GM12864 (cell line): ENCODE measurements at regions not wholly inside any gene's neighbourhood (a gene's known extent, or its start where the extent isn't known, plus 50 kb on each side); places are given as distances from the start of the nearest gene placed in this dataset.
"Not testable (repeated sequence)": the region's sequence is repeated elsewhere in the genome, so short reads cannot be mapped to it uniquely, and the experiment has no call there.

Source experiments
- DNase-seq: peaks from one replicate; pipeline ENCODE4 v3.0.0-alpha.2; 2011; ENCODE audit warnings: low read depth
- H3K4me3 ChIP-seq: 2 replicates; pipeline ENCODE4 v1.5.1; 2011; ENCODE audit warnings: mild to moderate bottlenecking, low read depth, low read length, control low read depth
- CTCF ChIP-seq: IDR thresholded peaks from 2 replicates; pipeline ENCODE4 v1.5.1; 2011; ENCODE audit warnings: low read depth, mild to moderate bottlenecking, moderate library complexity, low read length, control low read depth, inconsistent platforms; ENCODE audit errors: missing control alignments

- no peak for TF ChIP-seq CTCF
Measured at GRCh38 chr2:163983911-163984310, 248.1 kb upstream of the FIGN start.

GRCh38 chr2:163982938-163983337 lies 247.1 kb upstream of the FIGN start:
- TF ChIP-seq CTCF: no peak
- no peak overlapping the region for H3K4me3 ChIP-seq
- DNase-seq: no peak

More at GRCh38 chr2:163983911-163984310, 248.1 kb upstream of the FIGN start:
- no peak overlapping the region for H3K4me3 ChIP-seq
- no peak for DNase-seq

DNA sequence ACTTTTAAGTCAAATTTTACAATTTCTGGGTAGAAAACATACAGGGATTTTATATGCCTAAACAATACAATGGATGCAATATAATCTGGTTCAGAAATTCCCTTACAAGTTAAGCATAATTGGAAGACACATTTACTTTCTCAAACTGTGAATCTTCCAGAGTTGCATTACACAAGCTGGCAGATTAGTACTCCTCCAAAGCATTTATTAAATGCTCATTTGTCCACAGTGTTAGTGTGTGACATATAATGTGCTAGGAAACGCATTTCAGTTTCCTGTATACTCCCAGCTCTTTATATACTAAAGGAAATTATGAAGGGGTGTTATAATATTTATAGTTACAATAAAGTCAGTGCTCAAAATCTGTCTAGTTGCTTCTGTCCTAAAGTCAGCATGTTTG lies 239.0 kb upstream of the FIGN start:
- H3K4me3 ChIP-seq: no peak overlapping the region
- TF ChIP-seq CTCF: no peak
- DNase-seq: no peak

DNA sequence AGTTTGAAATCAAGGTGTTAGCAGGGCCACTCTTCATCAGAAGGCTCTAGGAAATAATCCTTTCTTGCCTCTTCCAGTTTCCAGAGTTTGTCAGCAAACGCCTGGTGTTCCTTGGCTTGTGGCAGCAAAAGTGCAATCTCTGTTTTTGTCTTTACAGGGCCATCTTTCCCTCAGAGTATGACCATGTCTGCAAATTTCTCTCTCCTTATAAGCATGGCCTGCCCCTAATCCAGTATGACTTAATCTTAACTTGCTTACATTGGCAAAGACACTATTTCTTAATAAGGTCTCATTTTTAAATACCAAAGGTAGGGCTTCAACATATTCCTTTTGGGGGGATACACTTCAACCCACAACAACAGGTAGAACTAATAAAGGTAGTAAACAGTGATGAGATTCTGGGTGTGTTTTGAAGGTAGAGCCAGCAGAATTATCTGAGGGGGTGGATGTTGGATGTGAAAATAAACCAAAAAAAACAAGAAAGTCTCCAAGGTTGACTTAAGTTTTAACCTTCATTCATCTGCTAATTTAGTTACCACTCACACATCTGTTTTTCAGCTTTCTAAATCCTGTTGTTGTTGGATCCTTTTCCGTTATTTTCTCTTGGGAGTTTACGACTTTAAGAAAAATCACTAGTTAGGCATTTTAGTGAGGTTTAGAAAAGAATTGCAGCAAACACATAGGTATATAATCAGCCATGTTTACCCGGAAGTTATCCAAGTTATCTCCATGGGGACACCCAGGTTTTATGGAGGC lies 234.4 kb upstream of the FIGN start:
- DNase-seq: no peak
- no peak overlapping the region for H3K4me3 ChIP-seq

DNA sequence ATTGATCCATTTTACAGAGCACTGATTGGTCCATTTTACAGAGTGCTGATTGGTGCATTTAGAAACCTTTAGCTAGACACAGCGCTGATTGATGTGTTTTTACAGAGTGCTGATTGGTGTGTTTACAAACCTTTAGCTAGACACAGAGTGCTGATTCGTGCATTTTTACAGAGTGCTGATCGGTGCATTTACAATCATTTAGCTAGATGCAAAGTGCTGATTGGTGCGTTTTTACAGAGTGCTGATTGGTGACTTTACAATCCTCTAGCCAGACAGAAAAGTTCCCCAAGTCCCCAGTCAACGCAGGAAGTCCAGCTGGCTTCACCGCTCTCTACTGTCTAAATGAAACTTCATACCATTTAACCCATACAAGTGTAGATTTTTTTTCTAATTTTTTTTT lies 228.5 kb upstream of the FIGN start:
- DNase-seq, H3K4me3 ChIP-seq: not testable (repeated sequence)

More for the DNA sequence above, 234.4 kb upstream of the FIGN start:
- no peak for TF ChIP-seq CTCF

DNA sequence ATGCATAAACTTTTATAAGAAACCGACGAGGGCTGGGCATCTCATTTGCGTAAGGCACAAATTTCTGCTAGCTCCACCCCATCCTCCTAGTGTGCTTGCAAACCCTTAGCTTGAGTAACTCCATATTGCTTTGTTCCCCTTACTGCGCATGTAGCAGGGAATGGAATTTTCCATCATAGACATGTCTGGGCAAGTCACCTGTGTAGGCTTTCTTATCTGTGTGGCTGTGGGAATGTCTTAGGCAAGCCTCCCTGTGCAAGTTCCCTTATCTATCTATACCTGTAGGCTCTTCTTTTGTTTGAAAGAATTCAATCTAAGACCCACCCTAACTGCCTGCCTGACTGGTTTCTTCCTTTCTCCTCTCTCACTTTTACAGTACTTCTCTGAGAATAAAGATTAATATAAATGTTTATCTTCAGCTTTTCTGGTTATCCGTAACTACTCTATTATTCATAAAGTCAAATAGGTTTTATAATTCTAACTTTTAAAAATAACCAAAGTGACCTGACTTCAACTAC lies 217.6 kb upstream of the FIGN start:
- DNase-seq: no peak
- no peak for TF ChIP-seq CTCF
- H3K4me3 ChIP-seq: no peak overlapping the region

DNA sequence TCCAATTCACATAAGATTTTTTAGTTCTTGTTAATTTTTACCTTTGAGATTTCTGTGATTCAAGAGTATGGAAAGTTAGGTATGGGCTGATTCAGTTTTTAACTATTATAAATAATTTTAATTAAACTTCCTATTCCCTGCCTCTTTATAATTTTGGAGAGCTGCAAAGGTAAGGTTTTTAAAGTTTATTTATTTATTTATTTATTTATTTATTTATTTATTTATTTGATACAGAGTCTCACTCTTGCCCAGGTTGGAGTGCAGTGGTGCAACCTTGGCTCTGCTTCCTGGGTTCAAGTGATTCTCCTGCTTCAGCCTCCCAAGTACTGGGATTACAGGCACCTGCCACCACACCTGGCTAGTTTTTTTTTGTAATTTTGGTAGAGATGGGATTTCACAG lies 215.5 kb upstream of the FIGN start:
- TF ChIP-seq CTCF: no peak
- no peak for DNase-seq
- H3K4me3 ChIP-seq: no peak overlapping the region
